Mucosa of rectum (tissue), 2 donors: ENCODE measurements at regions not wholly inside any gene's neighbourhood (a gene's known extent, or its start where the extent isn't known, plus 50 kb on each side); places are given as distances from the start of the nearest gene placed in this dataset.
A peak's percentile ranks its signal among the peaks of the same experiment; 100 is the strongest.

ENCODE experiments used
- H3K27ac ChIP-seq, 2 donors: one replicate each; pipeline ENCODE4 v1.7.0; 2013; ENCODE audit warnings: inconsistent platforms in 2 of 2, low read depth in 2 of 2, low read length in 2 of 2
- H3K27me3 ChIP-seq, 2 donors: one replicate each; pipeline ENCODE4 v1.7.0; 2013; ENCODE audit warnings: low read length in 2 of 2; ENCODE audit not compliant: control insufficient read depth in 2 of 2, insufficient read depth in 2 of 2
- H3K36me3 ChIP-seq, 2 donors: one replicate each; pipeline ENCODE4 v1.7.0; 2013; ENCODE audit warnings: low read length in 2 of 2; ENCODE audit not compliant: control insufficient read depth in 2 of 2, insufficient read depth in 2 of 2
- H3K4me1 ChIP-seq, 2 donors: one replicate each; pipeline ENCODE4 v1.7.0; 2013; ENCODE audit warnings: low read length in 2 of 2, mild to moderate bottlenecking in 1 of 2; ENCODE audit not compliant: control insufficient read depth in 2 of 2, insufficient read depth in 2 of 2
- H3K4me3 ChIP-seq, 2 donors: one replicate each; pipeline ENCODE4 v1.7.0; 2013; ENCODE audit warnings: low read length in 2 of 2
- H3K9ac ChIP-seq, 2 donors: one replicate each; pipeline ENCODE4 v1.7.0; 2013; ENCODE audit warnings: low read length in 2 of 2, low read depth in 1 of 2, mild to moderate bottlenecking in 1 of 2
- H3K9me3 ChIP-seq, 2 donors: one replicate each; pipeline ENCODE4 v1.7.0; 2013; ENCODE audit warnings: low read length in 2 of 2; ENCODE audit not compliant: control insufficient read depth in 2 of 2
- donor health status: healthy.
- donor health status: Normal muscosa, but diverticular disease.

DNA sequence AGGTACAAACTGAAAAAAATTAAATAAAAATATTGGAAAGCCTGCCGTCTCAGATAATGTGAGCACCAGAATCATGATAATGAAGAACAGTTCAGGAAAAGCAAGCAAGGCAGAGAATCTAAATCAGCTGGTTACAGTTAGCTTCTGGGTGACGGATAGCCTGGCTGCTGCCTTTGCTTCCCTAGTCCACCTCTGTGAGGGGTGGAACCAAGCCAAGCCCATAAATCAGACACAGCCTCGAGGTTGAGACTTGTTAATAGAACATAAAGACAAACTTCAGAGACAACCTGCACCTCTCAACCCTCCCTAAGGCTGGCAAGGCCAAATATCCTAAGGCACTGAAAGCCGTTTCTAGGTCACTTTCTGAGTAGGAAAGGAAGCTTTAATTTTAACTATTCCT, 334.7 kb upstream of the SLC39A10 start:
- no peak overlapping the region for H3K9ac ChIP-seq
- H3K9me3 ChIP-seq, result no peaks in the 10 kb centered on the region
- H3K36me3 ChIP-seq, result no peaks in the 10 kb centered on the region
- no peak overlapping the region for H3K27ac ChIP-seq
- H3K4me3 ChIP-seq, result no peak overlapping the region
- H3K4me1 ChIP-seq, result peaks cover 2 to 14% of the 10 kb centered on the region in 2 donors
- no peaks in the 10 kb centered on the region for H3K27me3 ChIP-seq

- Histone ChIP-seq H3K36me3 (no peaks in the 10 kb centered on the region), H3K9ac (no peak overlapping the region), H3K4me3 (no peak overlapping the region), H3K27ac (no peak overlapping the region), H3K27me3 (no peaks in the 10 kb centered on the region), H3K9me3 (no peaks in the 10 kb centered on the region), H3K4me1 (peaks cover 2 to 14% of the 10 kb centered on the region in 2 donors)
Measured at GRCh38 chr2:195320413-195320973, 336.5 kb upstream of the SLC39A10 start.

GRCh38 chr2:195319548-195320412, 337.2 kb upstream of the SLC39A10 start:
- Histone ChIP-seq H3K9me3 (no peaks in the 10 kb centered on the region), H3K27ac (no peak overlapping the region), H3K4me3 (no peak overlapping the region), H3K27me3 (no peaks in the 10 kb centered on the region), H3K36me3 (no peaks in the 10 kb centered on the region), H3K9ac (no peak overlapping the region), H3K4me1 (peaks cover 2 to 14% of the 10 kb centered on the region in 2 donors)

- Histone ChIP-seq H3K27ac (no peak overlapping the region), H3K27me3 (no peaks in the 10 kb centered on the region), H3K4me1 (peaks cover 2 to 14% of the 10 kb centered on the region in 2 donors)
Measured at GRCh38 chr2:195319112-195319460, 337.9 kb upstream of the SLC39A10 start.

GRCh38 chr2:195318440-195319111, 338.4 kb upstream of the SLC39A10 start:
- H3K9ac ChIP-seq, result peak overlapping the region in 1 of 2 donors; percentile 17
- no peaks in the 10 kb centered on the region for H3K27me3 ChIP-seq
- peaks cover 2 to 14% of the 10 kb centered on the region in 2 donors for H3K4me1 ChIP-seq
- no peak overlapping the region for H3K27ac ChIP-seq
- H3K9me3 ChIP-seq, result no peaks in the 10 kb centered on the region
- no peak overlapping the region for H3K4me3 ChIP-seq
- H3K36me3 ChIP-seq, result no peaks in the 10 kb centered on the region

More at GRCh38 chr2:195319112-195319460, 337.9 kb upstream of the SLC39A10 start:
- peak overlapping the region in 1 of 2 donors; percentile 17 for H3K9ac ChIP-seq
- no peaks in the 10 kb centered on the region for H3K9me3 ChIP-seq
- no peak overlapping the region for H3K4me3 ChIP-seq
- H3K36me3 ChIP-seq, result no peaks in the 10 kb centered on the region

DNA sequence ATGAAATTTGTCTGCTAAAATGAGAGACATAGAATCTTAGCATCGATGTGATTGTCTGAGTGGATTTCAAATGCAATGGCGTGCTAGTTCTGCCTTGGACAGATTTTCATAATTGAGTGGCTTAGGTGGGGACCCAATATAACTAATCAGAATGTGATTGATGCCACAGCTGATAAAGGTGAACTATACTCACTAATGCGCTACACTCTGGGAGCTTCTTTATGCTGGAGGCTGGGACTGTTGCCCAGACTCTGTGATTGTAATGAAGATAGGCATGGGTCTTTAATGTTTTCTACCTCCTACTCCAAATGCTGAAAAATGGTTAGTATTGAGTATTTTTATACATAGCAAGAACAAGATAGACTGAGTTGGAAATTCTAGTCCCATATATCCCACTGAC, 339.5 kb upstream of the SLC39A10 start:
- Histone ChIP-seq H3K27me3 (no peaks in the 10 kb centered on the region), H3K36me3 (no peaks in the 10 kb centered on the region), H3K9me3 (no peaks in the 10 kb centered on the region), H3K4me3 (no peak overlapping the region), H3K9ac (no peak overlapping the region), H3K27ac (no peak overlapping the region), H3K4me1 (peaks cover 2 to 14% of the 10 kb centered on the region in 2 donors)

- H3K9me3 ChIP-seq, result no peaks in the 10 kb centered on the region
- H3K4me3 ChIP-seq, result no peak overlapping the region
- H3K36me3 ChIP-seq, result no peaks in the 10 kb centered on the region
- H3K27ac ChIP-seq, result no peak overlapping the region
- no peak overlapping the region for H3K9ac ChIP-seq
- peaks cover 0 to 11% of the 10 kb centered on the region in 2 donors for H3K4me1 ChIP-seq
- no peaks in the 10 kb centered on the region for H3K27me3 ChIP-seq
Measured at GRCh38 chr2:195316486-195316885, 340.5 kb upstream of the SLC39A10 start.

DNA sequence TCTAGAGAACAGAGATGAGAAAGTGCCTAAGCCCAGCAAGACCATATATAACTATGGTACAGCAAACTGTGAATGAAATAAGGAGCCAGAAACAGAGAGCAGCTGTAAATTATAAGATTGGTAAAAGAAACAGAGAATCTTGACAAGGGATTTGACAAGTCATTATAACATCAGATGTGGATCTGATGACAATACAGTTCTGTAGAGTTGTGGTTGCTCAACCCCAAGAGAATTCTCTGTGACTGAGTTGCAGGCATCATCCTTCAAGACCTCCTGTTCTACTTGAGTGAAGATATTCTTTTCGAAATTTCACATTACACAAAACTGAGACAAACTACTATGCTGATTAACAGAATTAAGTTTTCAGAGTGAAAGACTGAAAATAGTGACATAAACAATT, 343.1 kb upstream of the SLC39A10 start:
- no peak overlapping the region for H3K4me3 ChIP-seq
- H3K9me3 ChIP-seq, result no peaks in the 10 kb centered on the region
- no peaks in the 10 kb centered on the region for H3K36me3 ChIP-seq
- H3K27me3 ChIP-seq, result no peaks in the 10 kb centered on the region
- peaks cover 0 to 4% of the 10 kb centered on the region in 2 donors for H3K4me1 ChIP-seq
- H3K27ac ChIP-seq, result no peak overlapping the region
- H3K9ac ChIP-seq, result no peak overlapping the region

DNA sequence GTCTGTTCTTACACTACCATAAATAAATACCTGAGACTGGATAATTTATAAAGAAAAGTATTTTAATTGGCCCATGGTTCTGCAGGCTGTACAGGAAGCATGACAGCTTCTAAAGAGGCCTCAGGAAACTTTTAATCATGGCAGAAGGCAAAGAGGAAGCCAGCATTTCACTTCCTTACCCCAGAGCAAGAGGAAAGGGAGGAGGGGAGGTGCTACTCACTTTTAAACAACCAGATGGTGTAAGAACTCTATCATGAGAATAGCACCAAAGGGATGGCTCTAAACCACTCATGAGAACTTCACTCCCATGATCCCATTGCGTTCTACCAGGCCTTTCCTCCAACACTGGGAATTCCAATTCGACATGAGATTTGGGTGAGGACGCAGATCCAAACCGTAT, 344.4 kb upstream of the SLC39A10 start:
- Histone ChIP-seq H3K27ac (no peak overlapping the region), H3K4me1 (no peaks in the 10 kb centered on the region), H3K36me3 (no peaks in the 10 kb centered on the region), H3K9ac (no peak overlapping the region), H3K9me3 (no peaks in the 10 kb centered on the region), H3K27me3 (no peaks in the 10 kb centered on the region), H3K4me3 (no peak overlapping the region)

- Histone ChIP-seq H3K27me3 (no peaks in the 10 kb centered on the region), H3K36me3 (no peaks in the 10 kb centered on the region), H3K4me3 (no peak overlapping the region)
Measured at GRCh38 chr2:195308163-195308562, 348.9 kb upstream of the SLC39A10 start.

More at GRCh38 chr2:195308163-195308562, 348.9 kb upstream of the SLC39A10 start:
- Histone ChIP-seq H3K9me3 (no peaks in the 10 kb centered on the region), H3K9ac (no peak overlapping the region), H3K4me1 (no peaks in the 10 kb centered on the region), H3K27ac (no peak overlapping the region)
